Fibroblast of the aortic adventitia (primary cell): ENCODE measurements at regions not wholly inside any gene's neighbourhood (a gene's known extent, or its start where the extent isn't known, plus 50 kb on each side); places are given as distances from the start of the nearest gene placed in this dataset.
"Not testable (repeated sequence)": the region's sequence is repeated elsewhere in the genome, so short reads cannot be mapped to it uniquely, and the experiment has no call there.

Experiments used
- DNase-seq: peaks from one replicate; pipeline ENCODE4 v3.0.0-alpha.2; 2010; ENCODE audit warnings: low read depth
- H3K4me3 ChIP-seq: 2 replicates; pipeline ENCODE4 v1.5.1; 2011; ENCODE audit warnings: low read depth, mild to moderate bottlenecking, control low read depth, low read length, moderate library complexity
- CTCF ChIP-seq: IDR thresholded peaks from 2 replicates; pipeline ENCODE4 v1.5.1; 2011; ENCODE audit warnings: mild to moderate bottlenecking, low read length, control low read depth, inconsistent platforms; ENCODE audit not compliant: insufficient read depth

- TF ChIP-seq CTCF = no peak
- DNase-seq = no peak
- no peak overlapping the region for H3K4me3 ChIP-seq
These were observed 172.5 kb downstream of the ALDH1A2 start for GRCh38 chr15:57893040-57893439.

GRCh38 chr15:57895291-57895690 lies 170.2 kb downstream of the ALDH1A2 start:
- H3K4me3 ChIP-seq = no peak overlapping the region
- TF ChIP-seq CTCF = no peak
- no peak for DNase-seq

GRCh38 chr15:57896114-57896513 lies 169.4 kb downstream of the ALDH1A2 start:
- no peak overlapping the region for H3K4me3 ChIP-seq
- TF ChIP-seq CTCF = no peak
- no peak for DNase-seq

- DNase-seq, H3K4me3 ChIP-seq: not testable (repeated sequence)
These were observed 168.6 kb downstream of the ALDH1A2 start for GRCh38 chr15:57896899-57897298.

- no peak for TF ChIP-seq CTCF
- H3K4me3 ChIP-seq = no peak overlapping the region
- DNase-seq = no peak
These were observed 167.6 kb downstream of the ALDH1A2 start for GRCh38 chr15:57897870-57898269.

GRCh38 chr15:57902155-57902554 lies 163.4 kb downstream of the ALDH1A2 start:
- DNase-seq = no peak
- no peak overlapping the region for H3K4me3 ChIP-seq
- no peak for TF ChIP-seq CTCF
